GM23338 (cell line): ENCODE measurements at regions not wholly inside any gene's neighbourhood (a gene's known extent, or its start where the extent isn't known, plus 50 kb on each side); places are given as distances from the start of the nearest gene placed in this dataset.

Experiments
- CREB1 ChIP-seq: fragments of 250-450 bp; sonication (Bioruptor Pico); IDR thresholded peaks from 2 replicates; pipeline ENCODE4 v1.5.0; 2020; ENCODE audit warnings: low read depth, mild to moderate bottlenecking, moderate library complexity
- CTCF ChIP-seq, 2 experiments: fragments of 200-600 bp in 1 of 2; sonication (generic) in 1 of 2; conservative IDR thresholded peaks; 2 replicates each; pipeline versions ENCODE4 v1.5.1 to v1.6.1; 2016 to 2017; ENCODE audit warnings: antibody characterized with exemption in 2 of 2, low read depth in 2 of 2, mild to moderate bottlenecking in 2 of 2, moderate library complexity in 1 of 2
- ETS1 ChIP-seq: IDR thresholded peaks from 2 replicates; pipeline ENCODE4 v1.6.1; 2016; ENCODE audit warnings: antibody characterized with exemption
- EZH2 ChIP-seq: fragments of 200-600 bp; sonication (generic); IDR thresholded peaks from one replicate; pipeline ENCODE4 v1.8.0; 2017; ENCODE audit warnings: antibody characterized with exemption, mild to moderate bottlenecking, low read depth; ENCODE audit not compliant: unreplicated experiment
- EZH2phosphoT487 ChIP-seq: fragments of 200-600 bp; sonication (generic); IDR thresholded peaks from one replicate; pipeline ENCODE4 v1.8.1; 2018; ENCODE audit warnings: antibody characterized with exemption; ENCODE audit not compliant: unreplicated experiment
- JUNB ChIP-seq: IDR thresholded peaks from one replicate; pipeline ENCODE4 v1.6.1; 2016; ENCODE audit warnings: antibody characterized with exemption; ENCODE audit not compliant: unreplicated experiment
- NANOG ChIP-seq: IDR thresholded peaks from 2 replicates; pipeline ENCODE4 v1.6.1; 2016; ENCODE audit warnings: antibody characterized with exemption, borderline replicate concordance
- POLR2AphosphoS5 ChIP-seq: IDR thresholded peaks from 2 replicates; pipeline ENCODE4 v1.6.1; 2016; ENCODE audit warnings: antibody characterized with exemption, low read depth
- REST ChIP-seq: IDR thresholded peaks from one replicate; pipeline ENCODE4 v1.6.1; 2018; ENCODE audit warnings: antibody characterized with exemption; ENCODE audit not compliant: unreplicated experiment
- STAT1 ChIP-seq: IDR thresholded peaks from one replicate; pipeline ENCODE4 v1.6.1; 2016; ENCODE audit warnings: antibody characterized with exemption; ENCODE audit not compliant: unreplicated experiment
- ZNF114 ChIP-seq: fragments of 250-450 bp; sonication (Bioruptor Pico); IDR thresholded peaks from 2 replicates; pipeline ENCODE4 v1.5.0; 2020; ENCODE audit warnings: mild to moderate bottlenecking, moderate library complexity
- ZNF331 ChIP-seq: fragments of 250-450 bp; sonication (Bioruptor Pico); IDR thresholded peaks from 2 replicates; pipeline ENCODE4 v1.5.0; 2020; ENCODE audit warnings: low read depth, mild to moderate bottlenecking, moderate library complexity
- ZNF462 ChIP-seq: fragments of 250-450 bp; sonication (Bioruptor Pico); IDR thresholded peaks from 2 replicates; pipeline ENCODE4 v1.5.0; 2020; ENCODE audit warnings: mild to moderate bottlenecking, moderate library complexity

GRCh38 chr15:57832183-57832582, 125.7 kb downstream of the POLR2M start:
- TF ChIP-seq REST (no peak), CTCF (conservative IDR thresholded peaks at IDR 0.05; ENCODE audit: low read depth in 2 of 2) (no peak), JUNB (no peak), EZH2phosphoT487 (no peak), POLR2AphosphoS5 (no peak), EZH2 (no peak), NANOG (no peak), ETS1 (no peak), CREB1 (CRISPR knock-in tag) (no peak), ZNF331 (CRISPR knock-in tag) (no peak), STAT1 (no peak), ZNF462 (no peak), ZNF114 (CRISPR knock-in tag) (no peak)
